GM23338 (cell line): ENCODE measurements at regions not wholly inside any gene's neighbourhood (a gene's known extent, or its start where the extent isn't known, plus 50 kb on each side); places are given as distances from the start of the nearest gene placed in this dataset.

Source experiments
- ATAC-seq: fragments of 200-7000 bp; cut with Tn5 transposase; 3 replicates; pipeline ENCODE4 v1.9.1; 2020
- DNase-seq: peaks from one replicate; pipeline ENCODE4 v3.0.0-alpha.2; 2015; ENCODE audit warnings: low spot score
- H2AFZ ChIP-seq: fragments of 200-600 bp; sonication (generic); 2 replicates; pipeline ENCODE4 v1.8.0; 2016; ENCODE audit warnings: antibody characterized with exemption, mild to moderate bottlenecking, moderate library complexity
- H3F3A ChIP-seq: fragments of 200-600 bp; sonication (generic); replicated peaks from 2 replicates; pipeline ENCODE4 v1.8.0; 2017; ENCODE audit warnings: antibody characterized with exemption, mixed run types, low read depth
- H3K27ac ChIP-seq: fragments of 200-600 bp; sonication (generic); 2 replicates; pipeline ENCODE4 v1.6.1; 2016; ENCODE audit warnings: low read depth
- H3K27me3 ChIP-seq: fragments of 200-600 bp; sonication (generic); 2 replicates; pipeline ENCODE4 v1.8.0; 2016; ENCODE audit warnings: mild to moderate bottlenecking, mixed run types, moderate library complexity; ENCODE audit not compliant: insufficient read depth
- H3K36me3 ChIP-seq: fragments of 200-600 bp; sonication (generic); 2 replicates; pipeline ENCODE4 v1.8.0; 2016; ENCODE audit warnings: mild to moderate bottlenecking; ENCODE audit not compliant: insufficient read depth
- H3K4me1 ChIP-seq: fragments of 200-600 bp; sonication (generic); 2 replicates; pipeline ENCODE4 v1.8.0; 2016; ENCODE audit warnings: mild to moderate bottlenecking, moderate library complexity; ENCODE audit not compliant: insufficient read depth
- H3K4me2 ChIP-seq: fragments of 200-600 bp; sonication (generic); 2 replicates; pipeline ENCODE4 v1.7.1; 2017; ENCODE audit warnings: mixed run types
- H3K4me3 ChIP-seq: fragments of 200-600 bp; sonication (generic); 2 replicates; pipeline ENCODE4 v1.6.1; 2016; ENCODE audit warnings: mixed run types
- H3K79me2 ChIP-seq: fragments of 200-600 bp; sonication (generic); replicated peaks from 2 replicates; pipeline ENCODE4 v1.8.0; 2017; ENCODE audit warnings: mild to moderate bottlenecking; ENCODE audit not compliant: insufficient read depth
- H3K9me2 ChIP-seq: fragments of 200-600 bp; sonication (generic); 2 replicates; pipeline ENCODE4 v1.8.0; 2017; ENCODE audit not compliant: insufficient read depth
- H4K20me1 ChIP-seq: fragments of 200-600 bp; sonication (generic); replicated peaks from 2 replicates; pipeline ENCODE4 v1.8.0; 2017; ENCODE audit warnings: mild to moderate bottlenecking; ENCODE audit not compliant: insufficient read depth
- H3K27ac Mint-ChIP-seq: 2 replicates; pipeline ENCODE4 v1.8.0; 2020; ENCODE audit warnings: inconsistent platforms, mild to moderate bottlenecking, moderate library complexity, mixed read lengths
- H3K27me3 Mint-ChIP-seq: 3 replicates; pipeline ENCODE4 v1.8.0; 2022; ENCODE audit warnings: low read depth, mild to moderate bottlenecking, moderate library complexity, mixed read lengths, inconsistent platforms; ENCODE audit not compliant: insufficient read depth, poor library complexity
- H3K36me3 Mint-ChIP-seq: 3 replicates; pipeline ENCODE4 v1.8.0; 2021; ENCODE audit warnings: low read depth, mild to moderate bottlenecking, inconsistent platforms, moderate library complexity, mixed read lengths
- H3K4me1 Mint-ChIP-seq: 3 replicates; pipeline ENCODE4 v1.8.0; 2020; ENCODE audit warnings: mild to moderate bottlenecking, inconsistent platforms, mixed read lengths
- H3K4me3 Mint-ChIP-seq: 3 replicates; pipeline ENCODE4 v1.8.0; 2021; ENCODE audit warnings: moderate library complexity, mild to moderate bottlenecking, inconsistent platforms, mixed read lengths
- H3K9me3 Mint-ChIP-seq: 3 replicates; pipeline ENCODE4 v1.8.0; 2020; ENCODE audit warnings: moderate library complexity, mild to moderate bottlenecking, inconsistent platforms, mixed read lengths
- CREB1 ChIP-seq: fragments of 250-450 bp; sonication (Bioruptor Pico); IDR thresholded peaks from 2 replicates; pipeline ENCODE4 v1.5.0; 2020; ENCODE audit warnings: low read depth, mild to moderate bottlenecking, moderate library complexity
- EZH2 ChIP-seq: fragments of 200-600 bp; sonication (generic); IDR thresholded peaks from one replicate; pipeline ENCODE4 v1.8.0; 2017; ENCODE audit warnings: antibody characterized with exemption, mild to moderate bottlenecking, low read depth; ENCODE audit not compliant: unreplicated experiment
- EZH2phosphoT487 ChIP-seq: fragments of 200-600 bp; sonication (generic); IDR thresholded peaks from one replicate; pipeline ENCODE4 v1.8.1; 2018; ENCODE audit warnings: antibody characterized with exemption; ENCODE audit not compliant: unreplicated experiment
- JUNB ChIP-seq: IDR thresholded peaks from one replicate; pipeline ENCODE4 v1.6.1; 2016; ENCODE audit warnings: antibody characterized with exemption; ENCODE audit not compliant: unreplicated experiment
- NANOG ChIP-seq: IDR thresholded peaks from 2 replicates; pipeline ENCODE4 v1.6.1; 2016; ENCODE audit warnings: antibody characterized with exemption, borderline replicate concordance
- POLR2AphosphoS5 ChIP-seq: IDR thresholded peaks from 2 replicates; pipeline ENCODE4 v1.6.1; 2016; ENCODE audit warnings: antibody characterized with exemption, low read depth
- STAT1 ChIP-seq: IDR thresholded peaks from one replicate; pipeline ENCODE4 v1.6.1; 2016; ENCODE audit warnings: antibody characterized with exemption; ENCODE audit not compliant: unreplicated experiment
- ZNF114 ChIP-seq: fragments of 250-450 bp; sonication (Bioruptor Pico); IDR thresholded peaks from 2 replicates; pipeline ENCODE4 v1.5.0; 2020; ENCODE audit warnings: mild to moderate bottlenecking, moderate library complexity
- ZNF331 ChIP-seq: fragments of 250-450 bp; sonication (Bioruptor Pico); IDR thresholded peaks from 2 replicates; pipeline ENCODE4 v1.5.0; 2020; ENCODE audit warnings: low read depth, mild to moderate bottlenecking, moderate library complexity
- TF ChIP-seq, protein P1 (sequence below): IDR thresholded peaks from 2 replicates; pipeline ENCODE4 v1.6.1; 2016; ENCODE audit warnings: antibody characterized with exemption
- TF ChIP-seq, protein P2 (sequence below), 2 experiments: fragments of 200-600 bp in 1 of 2; sonication (generic) in 1 of 2; conservative IDR thresholded peaks; 2 replicates each; pipeline versions ENCODE4 v1.5.1 to v1.6.1; 2016 to 2017; ENCODE audit warnings: antibody characterized with exemption in 2 of 2, low read depth in 2 of 2, mild to moderate bottlenecking in 2 of 2, moderate library complexity in 1 of 2
- TF ChIP-seq, protein P3 (sequence below): fragments of 250-450 bp; sonication (Bioruptor Pico); IDR thresholded peaks from 2 replicates; pipeline ENCODE4 v1.5.0; 2020; ENCODE audit warnings: mild to moderate bottlenecking, moderate library complexity
- TF ChIP-seq, protein P4 (sequence below): IDR thresholded peaks from one replicate; pipeline ENCODE4 v1.6.1; 2018; ENCODE audit warnings: antibody characterized with exemption; ENCODE audit not compliant: unreplicated experiment

DNA sequence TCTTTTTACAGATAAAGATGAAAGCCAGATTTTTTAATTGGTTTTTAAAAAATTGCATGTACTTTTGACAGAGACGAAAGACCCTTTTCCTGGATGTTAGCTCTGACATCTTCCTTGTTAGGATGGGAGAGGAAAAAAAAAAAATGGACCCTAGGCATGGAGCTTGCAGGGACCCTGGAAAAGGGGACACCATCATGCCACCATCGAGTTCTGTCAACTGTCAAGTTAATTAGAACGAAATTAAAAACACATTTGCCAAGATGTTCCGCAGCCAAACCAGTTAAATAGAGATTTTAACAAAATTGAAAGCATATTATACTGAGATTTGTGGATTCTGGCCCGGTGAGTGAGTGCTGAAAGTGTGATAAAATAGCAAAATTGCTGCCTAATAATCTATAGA lies 202.6 kb downstream of the BUB3 start:
- Histone ChIP-seq H3K79me2 (no peaks in the 10 kb centered on the region), H3K4me2 (no peak overlapping the region), H3K36me3 (no peaks in the 10 kb centered on the region), H3K27ac (no peak overlapping the region), H2AFZ (no peak overlapping the region), H4K20me1 (no peaks in the 10 kb centered on the region), H3F3A (no peaks in the 10 kb centered on the region), H3K4me1 (peaks cover 20% of the 10 kb centered on the region), H3K4me3 (no peak overlapping the region), H3K9me2 (no peaks in the 10 kb centered on the region), H3K27me3 (no peaks in the 10 kb centered on the region)
- Mint-ChIP-seq H3K4me1 (peaks cover 29% of the 10 kb centered on the region), H3K27me3 (peaks cover 14% of the 10 kb centered on the region), H3K27ac (no peak overlapping the region), H3K9me3 (no peaks in the 10 kb centered on the region; the same call in 2 of the 3 replicates), H3K4me3 (no peak overlapping the region), H3K36me3 (no peaks in the 10 kb centered on the region; the same call in 2 of the 3 replicates)
- no peak for TF ChIP-seq CREB1 (CRISPR knock-in tag)
- TF ChIP-seq, protein P1, sequence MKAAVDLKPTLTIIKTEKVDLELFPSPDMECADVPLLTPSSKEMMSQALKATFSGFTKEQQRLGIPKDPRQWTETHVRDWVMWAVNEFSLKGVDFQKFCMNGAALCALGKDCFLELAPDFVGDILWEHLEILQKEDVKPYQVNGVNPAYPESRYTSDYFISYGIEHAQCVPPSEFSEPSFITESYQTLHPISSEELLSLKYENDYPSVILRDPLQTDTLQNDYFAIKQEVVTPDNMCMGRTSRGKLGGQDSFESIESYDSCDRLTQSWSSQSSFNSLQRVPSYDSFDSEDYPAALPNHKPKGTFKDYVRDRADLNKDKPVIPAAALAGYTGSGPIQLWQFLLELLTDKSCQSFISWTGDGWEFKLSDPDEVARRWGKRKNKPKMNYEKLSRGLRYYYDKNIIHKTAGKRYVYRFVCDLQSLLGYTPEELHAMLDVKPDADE: no peak
- no peak for TF ChIP-seq EZH2
- no peak for TF ChIP-seq EZH2phosphoT487
- TF ChIP-seq NANOG: no peak
- TF ChIP-seq, protein P2, sequence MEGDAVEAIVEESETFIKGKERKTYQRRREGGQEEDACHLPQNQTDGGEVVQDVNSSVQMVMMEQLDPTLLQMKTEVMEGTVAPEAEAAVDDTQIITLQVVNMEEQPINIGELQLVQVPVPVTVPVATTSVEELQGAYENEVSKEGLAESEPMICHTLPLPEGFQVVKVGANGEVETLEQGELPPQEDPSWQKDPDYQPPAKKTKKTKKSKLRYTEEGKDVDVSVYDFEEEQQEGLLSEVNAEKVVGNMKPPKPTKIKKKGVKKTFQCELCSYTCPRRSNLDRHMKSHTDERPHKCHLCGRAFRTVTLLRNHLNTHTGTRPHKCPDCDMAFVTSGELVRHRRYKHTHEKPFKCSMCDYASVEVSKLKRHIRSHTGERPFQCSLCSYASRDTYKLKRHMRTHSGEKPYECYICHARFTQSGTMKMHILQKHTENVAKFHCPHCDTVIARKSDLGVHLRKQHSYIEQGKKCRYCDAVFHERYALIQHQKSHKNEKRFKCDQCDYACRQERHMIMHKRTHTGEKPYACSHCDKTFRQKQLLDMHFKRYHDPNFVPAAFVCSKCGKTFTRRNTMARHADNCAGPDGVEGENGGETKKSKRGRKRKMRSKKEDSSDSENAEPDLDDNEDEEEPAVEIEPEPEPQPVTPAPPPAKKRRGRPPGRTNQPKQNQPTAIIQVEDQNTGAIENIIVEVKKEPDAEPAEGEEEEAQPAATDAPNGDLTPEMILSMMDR (conservative IDR thresholded peaks at IDR 0.05; ENCODE audit: low read depth in 2 of 2): no peak
- TF ChIP-seq, protein P3, sequence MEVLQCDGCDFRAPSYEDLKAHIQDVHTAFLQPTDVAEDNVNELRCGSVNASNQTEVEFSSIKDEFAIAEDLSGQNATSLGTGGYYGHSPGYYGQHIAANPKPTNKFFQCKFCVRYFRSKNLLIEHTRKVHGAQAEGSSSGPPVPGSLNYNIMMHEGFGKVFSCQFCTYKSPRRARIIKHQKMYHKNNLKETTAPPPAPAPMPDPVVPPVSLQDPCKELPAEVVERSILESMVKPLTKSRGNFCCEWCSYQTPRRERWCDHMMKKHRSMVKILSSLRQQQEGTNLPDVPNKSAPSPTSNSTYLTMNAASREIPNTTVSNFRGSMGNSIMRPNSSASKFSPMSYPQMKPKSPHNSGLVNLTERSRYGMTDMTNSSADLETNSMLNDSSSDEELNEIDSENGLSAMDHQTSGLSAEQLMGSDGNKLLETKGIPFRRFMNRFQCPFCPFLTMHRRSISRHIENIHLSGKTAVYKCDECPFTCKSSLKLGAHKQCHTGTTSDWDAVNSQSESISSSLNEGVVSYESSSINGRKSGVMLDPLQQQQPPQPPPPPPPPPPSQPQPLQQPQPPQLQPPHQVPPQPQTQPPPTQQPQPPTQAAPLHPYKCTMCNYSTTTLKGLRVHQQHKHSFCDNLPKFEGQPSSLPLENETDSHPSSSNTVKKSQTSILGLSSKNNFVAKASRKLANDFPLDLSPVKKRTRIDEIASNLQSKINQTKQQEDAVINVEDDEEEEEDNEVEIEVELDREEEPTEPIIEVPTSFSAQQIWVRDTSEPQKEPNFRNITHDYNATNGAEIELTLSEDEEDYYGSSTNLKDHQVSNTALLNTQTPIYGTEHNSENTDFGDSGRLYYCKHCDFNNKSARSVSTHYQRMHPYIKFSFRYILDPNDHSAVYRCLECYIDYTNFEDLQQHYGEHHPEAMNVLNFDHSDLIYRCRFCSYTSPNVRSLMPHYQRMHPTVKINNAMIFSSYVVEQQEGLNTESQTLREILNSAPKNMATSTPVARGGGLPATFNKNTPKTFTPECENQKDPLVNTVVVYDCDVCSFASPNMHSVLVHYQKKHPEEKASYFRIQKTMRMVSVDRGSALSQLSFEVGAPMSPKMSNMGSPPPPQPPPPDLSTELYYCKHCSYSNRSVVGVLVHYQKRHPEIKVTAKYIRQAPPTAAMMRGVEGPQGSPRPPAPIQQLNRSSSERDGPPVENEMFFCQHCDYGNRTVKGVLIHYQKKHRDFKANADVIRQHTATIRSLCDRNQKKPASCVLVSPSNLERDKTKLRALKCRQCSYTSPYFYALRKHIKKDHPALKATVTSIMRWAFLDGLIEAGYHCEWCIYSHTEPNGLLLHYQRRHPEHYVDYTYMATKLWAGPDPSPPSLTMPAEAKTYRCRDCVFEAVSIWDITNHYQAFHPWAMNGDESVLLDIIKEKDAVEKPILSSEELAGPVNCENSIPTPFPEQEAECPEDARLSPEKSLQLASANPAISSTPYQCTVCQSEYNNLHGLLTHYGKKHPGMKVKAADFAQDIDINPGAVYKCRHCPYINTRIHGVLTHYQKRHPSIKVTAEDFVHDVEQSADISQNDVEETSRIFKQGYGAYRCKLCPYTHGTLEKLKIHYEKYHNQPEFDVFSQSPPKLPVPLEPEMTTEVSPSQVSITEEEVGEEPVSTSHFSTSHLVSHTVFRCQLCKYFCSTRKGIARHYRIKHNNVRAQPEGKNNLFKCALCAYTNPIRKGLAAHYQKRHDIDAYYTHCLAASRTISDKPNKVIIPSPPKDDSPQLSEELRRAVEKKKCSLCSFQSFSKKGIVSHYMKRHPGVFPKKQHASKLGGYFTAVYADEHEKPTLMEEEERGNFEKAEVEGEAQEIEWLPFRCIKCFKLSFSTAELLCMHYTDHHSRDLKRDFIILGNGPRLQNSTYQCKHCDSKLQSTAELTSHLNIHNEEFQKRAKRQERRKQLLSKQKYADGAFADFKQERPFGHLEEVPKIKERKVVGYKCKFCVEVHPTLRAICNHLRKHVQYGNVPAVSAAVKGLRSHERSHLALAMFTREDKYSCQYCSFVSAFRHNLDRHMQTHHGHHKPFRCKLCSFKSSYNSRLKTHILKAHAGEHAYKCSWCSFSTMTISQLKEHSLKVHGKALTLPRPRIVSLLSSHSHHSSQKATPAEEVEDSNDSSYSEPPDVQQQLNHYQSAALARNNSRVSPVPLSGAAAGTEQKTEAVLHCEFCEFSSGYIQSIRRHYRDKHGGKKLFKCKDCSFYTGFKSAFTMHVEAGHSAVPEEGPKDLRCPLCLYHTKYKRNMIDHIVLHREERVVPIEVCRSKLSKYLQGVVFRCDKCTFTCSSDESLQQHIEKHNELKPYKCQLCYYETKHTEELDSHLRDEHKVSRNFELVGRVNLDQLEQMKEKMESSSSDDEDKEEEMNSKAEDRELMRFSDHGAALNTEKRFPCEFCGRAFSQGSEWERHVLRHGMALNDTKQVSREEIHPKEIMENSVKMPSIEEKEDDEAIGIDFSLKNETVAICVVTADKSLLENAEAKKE: no peak
- no peak for TF ChIP-seq POLR2AphosphoS5
- TF ChIP-seq, protein P4, sequence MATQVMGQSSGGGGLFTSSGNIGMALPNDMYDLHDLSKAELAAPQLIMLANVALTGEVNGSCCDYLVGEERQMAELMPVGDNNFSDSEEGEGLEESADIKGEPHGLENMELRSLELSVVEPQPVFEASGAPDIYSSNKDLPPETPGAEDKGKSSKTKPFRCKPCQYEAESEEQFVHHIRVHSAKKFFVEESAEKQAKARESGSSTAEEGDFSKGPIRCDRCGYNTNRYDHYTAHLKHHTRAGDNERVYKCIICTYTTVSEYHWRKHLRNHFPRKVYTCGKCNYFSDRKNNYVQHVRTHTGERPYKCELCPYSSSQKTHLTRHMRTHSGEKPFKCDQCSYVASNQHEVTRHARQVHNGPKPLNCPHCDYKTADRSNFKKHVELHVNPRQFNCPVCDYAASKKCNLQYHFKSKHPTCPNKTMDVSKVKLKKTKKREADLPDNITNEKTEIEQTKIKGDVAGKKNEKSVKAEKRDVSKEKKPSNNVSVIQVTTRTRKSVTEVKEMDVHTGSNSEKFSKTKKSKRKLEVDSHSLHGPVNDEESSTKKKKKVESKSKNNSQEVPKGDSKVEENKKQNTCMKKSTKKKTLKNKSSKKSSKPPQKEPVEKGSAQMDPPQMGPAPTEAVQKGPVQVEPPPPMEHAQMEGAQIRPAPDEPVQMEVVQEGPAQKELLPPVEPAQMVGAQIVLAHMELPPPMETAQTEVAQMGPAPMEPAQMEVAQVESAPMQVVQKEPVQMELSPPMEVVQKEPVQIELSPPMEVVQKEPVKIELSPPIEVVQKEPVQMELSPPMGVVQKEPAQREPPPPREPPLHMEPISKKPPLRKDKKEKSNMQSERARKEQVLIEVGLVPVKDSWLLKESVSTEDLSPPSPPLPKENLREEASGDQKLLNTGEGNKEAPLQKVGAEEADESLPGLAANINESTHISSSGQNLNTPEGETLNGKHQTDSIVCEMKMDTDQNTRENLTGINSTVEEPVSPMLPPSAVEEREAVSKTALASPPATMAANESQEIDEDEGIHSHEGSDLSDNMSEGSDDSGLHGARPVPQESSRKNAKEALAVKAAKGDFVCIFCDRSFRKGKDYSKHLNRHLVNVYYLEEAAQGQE: no peak
- TF ChIP-seq JUNB: no peak
- TF ChIP-seq STAT1: no peak
- no peak for TF ChIP-seq ZNF114 (CRISPR knock-in tag)
- no peak for TF ChIP-seq ZNF331 (CRISPR knock-in tag)
- ATAC-seq: no peak
- DNase-seq: no peak
